SK-N-SH (cell line): ENCODE measurements at regions not wholly inside any gene's neighbourhood (a gene's known extent, or its start where the extent isn't known, plus 50 kb on each side); places are given as distances from the start of the nearest gene placed in this dataset.

ENCODE experiments used
- CTCF ChIP-seq: fragments of 200-600 bp; sonication (generic); IDR thresholded peaks from 2 replicates; pipeline ENCODE4 v1.6.1; 2017; ENCODE audit warnings: antibody characterized with exemption, mild to moderate bottlenecking, moderate library complexity
- PBX3 ChIP-seq: IDR thresholded peaks from 2 replicates; pipeline ENCODE4; 2012

- TF ChIP-seq CTCF (no peak), PBX3 (no peak)
These were observed 334.2 kb upstream of the CDH8 start for GRCh38 chr16:62370445-62370844.
